ENCODE measurements at regions not wholly inside any gene's neighbourhood (a gene's known extent, or its start where the extent isn't known, plus 50 kb on each side); places are given as distances from the start of the nearest gene placed in this dataset.

DNA sequence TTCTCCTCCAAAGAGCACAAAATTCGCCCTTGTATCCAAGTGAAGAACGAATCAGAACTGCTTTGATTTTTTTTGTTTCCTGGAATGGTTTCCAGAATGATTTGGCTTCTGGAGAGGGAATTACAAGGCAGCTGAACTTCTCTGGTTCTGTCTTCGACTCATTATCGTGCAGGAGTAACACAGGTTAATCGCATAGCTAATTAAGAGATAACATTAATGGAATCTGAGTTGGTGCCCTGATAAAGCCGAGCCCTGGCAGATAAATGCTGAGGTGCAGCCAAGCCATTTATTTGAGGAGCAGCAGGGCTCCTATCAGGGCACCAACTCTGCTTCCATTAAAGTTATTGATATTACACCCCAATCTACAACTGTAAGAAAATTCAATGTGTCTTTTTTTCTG lies 433.7 kb downstream of the ZNF521 start:
- no peak overlapping the region for H3K4me3 ChIP-seq (replicated peaks in 1 of 3; ENCODE audit: low read depth in 2 of 3, low read length in 3 of 3)
- no peak overlapping the region for H3K4me2 ChIP-seq (replicated peaks; ENCODE audit: extremely low read depth, low read length, poor library complexity, severe bottlenecking)
- H3K9me3 Mint-ChIP-seq: peaks cover 0 to 7% (median 0%) of the 10 kb centered on the region in 7 donors
- H4K20me1 ChIP-seq (ENCODE audit: insufficient read depth, low read length): no peaks in the 10 kb centered on the region
- H2AFZ ChIP-seq (ENCODE audit: insufficient read depth, low read depth, low read length, poor library complexity, severe bottlenecking): no peak overlapping the region
- H3K36me3 Mint-ChIP-seq: no peaks in the 10 kb centered on the region
- no peaks in the 10 kb centered on the region for H3K9me3 ChIP-seq (replicated peaks in 1 of 2; ENCODE audit: control insufficient read depth in 1 of 2, insufficient read depth in 1 of 2, low read length in 2 of 2)
- H3K4me1 Mint-ChIP-seq: no peaks in the 10 kb centered on the region
- no peak for DNase-seq
- TF ChIP-seq CTCF (IDR thresholded peaks at IDR 0.05): no peak
- no peak overlapping the region for H3K27ac ChIP-seq (ENCODE audit: low read depth in 1 of 2, low read length in 2 of 2)
- no peaks in the 10 kb centered on the region for H3K79me2 ChIP-seq (ENCODE audit: insufficient read depth, low read length)
- no peaks in the 10 kb centered on the region for H3K36me3 ChIP-seq (replicated peaks in 1 of 2; ENCODE audit: control insufficient read depth in 1 of 2, insufficient read depth in 2 of 2, low read length in 2 of 2)
- intact Hi-C loops (cut with micrococcal nuclease): no loop called here
- H3K4me1 ChIP-seq (ENCODE audit: control insufficient read depth in 1 of 2, insufficient read depth in 2 of 2, low read length in 2 of 2): no peaks in the 10 kb centered on the region
- no peak overlapping the region for H3K9ac ChIP-seq (ENCODE audit: insufficient read depth, low read length, poor library complexity, severe bottlenecking)
- H3K27me3 Mint-ChIP-seq (ENCODE audit: low read depth in 3 of 3): peaks cover 0 to 2% (median 2%) of the 10 kb centered on the region in 3 donors
- H3K4me3 Mint-ChIP-seq: no peak overlapping the region
- WGBS (ENCODE audit: insufficient coverage): 92% methylated on average over 4 of the region's 6 CpGs
- H3K27ac Mint-ChIP-seq: no peak overlapping the region
- no peaks in the 10 kb centered on the region for H3K27me3 ChIP-seq (ENCODE audit: control insufficient read depth in 2 of 2, insufficient read depth in 2 of 2, low read length in 2 of 2)

DNA sequence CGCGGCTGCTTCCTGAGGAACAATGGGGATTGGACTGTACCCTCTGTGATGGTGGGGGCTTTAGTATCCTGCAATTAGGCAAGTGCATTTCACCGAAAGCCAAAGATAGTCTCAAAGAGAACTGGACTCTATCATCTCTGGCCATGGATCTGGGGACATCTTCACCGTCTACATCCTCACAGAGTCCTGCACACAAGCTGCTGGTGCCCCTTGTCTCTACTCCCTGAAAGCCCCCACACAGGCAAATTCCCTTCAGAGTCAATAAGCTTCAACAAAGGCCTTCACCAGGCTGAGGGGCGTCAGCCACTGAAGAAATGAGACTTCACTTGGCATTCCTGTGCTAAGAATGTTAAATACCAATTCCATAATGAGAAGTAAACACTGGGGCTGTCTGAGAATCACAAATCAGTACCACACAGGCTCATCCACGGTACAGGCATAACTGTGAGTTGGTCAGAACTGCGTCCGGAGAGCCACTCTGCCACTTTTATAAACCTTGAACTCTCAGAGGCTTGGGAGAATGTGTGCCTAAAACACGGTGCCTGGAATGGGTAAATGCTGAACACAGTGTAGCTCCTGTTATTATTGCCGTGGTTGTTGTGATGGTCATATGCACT lies 432.7 kb downstream of the ZNF521 start:
- no peak for DNase-seq
- H3K4me3 ChIP-seq (replicated peaks in 1 of 3; ENCODE audit: low read depth in 2 of 3, low read length in 3 of 3): no peak overlapping the region
- H3K4me2 ChIP-seq (replicated peaks; ENCODE audit: extremely low read depth, low read length, poor library complexity, severe bottlenecking): no peak overlapping the region
- no peak overlapping the region for H2AFZ ChIP-seq (ENCODE audit: insufficient read depth, low read depth, low read length, poor library complexity, severe bottlenecking)
- H3K4me1 ChIP-seq (ENCODE audit: control insufficient read depth in 1 of 2, insufficient read depth in 2 of 2, low read length in 2 of 2): no peaks in the 10 kb centered on the region
- H4K20me1 ChIP-seq (ENCODE audit: insufficient read depth, low read length): no peaks in the 10 kb centered on the region
- H3K27ac Mint-ChIP-seq: no peak overlapping the region
- no peaks in the 10 kb centered on the region for H3K36me3 ChIP-seq (replicated peaks in 1 of 2; ENCODE audit: control insufficient read depth in 1 of 2, insufficient read depth in 2 of 2, low read length in 2 of 2)
- 96% methylated on average over 4 of the region's 10 CpGs for WGBS (ENCODE audit: insufficient coverage)
- H3K9ac ChIP-seq (ENCODE audit: insufficient read depth, low read length, poor library complexity, severe bottlenecking): no peak overlapping the region
- H3K27ac ChIP-seq (ENCODE audit: low read depth in 1 of 2, low read length in 2 of 2): no peak overlapping the region
- no peaks in the 10 kb centered on the region for H3K36me3 Mint-ChIP-seq
- no peaks in the 10 kb centered on the region for H3K79me2 ChIP-seq (ENCODE audit: insufficient read depth, low read length)
- intact Hi-C loops (cut with micrococcal nuclease): no loop called here
- no peaks in the 10 kb centered on the region for H3K9me3 ChIP-seq (replicated peaks in 1 of 2; ENCODE audit: control insufficient read depth in 1 of 2, insufficient read depth in 1 of 2, low read length in 2 of 2)
- H3K27me3 ChIP-seq (ENCODE audit: control insufficient read depth in 2 of 2, insufficient read depth in 2 of 2, low read length in 2 of 2): no peaks in the 10 kb centered on the region
- peaks cover 0 to 4% (median 0%) of the 10 kb centered on the region in 7 donors for H3K9me3 Mint-ChIP-seq
- H3K27me3 Mint-ChIP-seq (ENCODE audit: low read depth in 3 of 3): peaks cover 0 to 2% (median 2%) of the 10 kb centered on the region in 3 donors
- no peak for TF ChIP-seq CTCF (IDR thresholded peaks at IDR 0.05)
- no peaks in the 10 kb centered on the region for H3K4me1 Mint-ChIP-seq
- H3K4me3 Mint-ChIP-seq: no peak overlapping the region

Data from CD14-positive monocyte (primary cell).